HG03135 (cell line): ENCODE measurements at regions not wholly inside any gene's neighbourhood (a gene's known extent, or its start where the extent isn't known, plus 50 kb on each side); places are given as distances from the start of the nearest gene placed in this dataset.

Experiments
- ATAC-seq: cut with Tn5 transposase; IDR thresholded peaks from one replicate; pipeline ENCODE4 v1.9.1; 2021; ENCODE audit warnings: mild to moderate bottlenecking, moderate library complexity; ENCODE audit not compliant: unreplicated experiment

DNA sequence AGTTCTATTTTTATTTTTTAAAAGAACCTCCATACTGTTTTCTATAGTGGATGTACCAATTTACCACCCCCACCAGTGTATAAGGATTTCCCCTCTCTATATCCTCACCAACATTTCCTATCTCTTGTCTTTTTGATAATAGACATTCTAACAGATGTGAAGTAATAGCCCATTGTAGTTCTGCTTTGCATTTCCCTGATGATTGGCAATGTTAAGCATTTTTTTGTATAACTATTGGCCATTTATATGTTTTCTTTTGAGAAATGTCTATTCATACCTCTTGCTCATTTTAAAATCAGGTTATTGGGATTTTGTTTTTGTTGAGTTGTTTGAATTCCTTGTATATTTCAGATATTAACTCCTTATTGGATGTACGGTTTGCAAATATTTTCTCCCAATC lies 251.1 kb upstream of the HTR2C start:
- ATAC-seq: no peak

GRCh38 chrX:114334473-114334982 lies 249.4 kb upstream of the HTR2C start:
- ATAC-seq: no peak

- ATAC-seq: no peak
Measured at GRCh38 chrX:114338870-114339269, 245.0 kb upstream of the HTR2C start.

- peak; percentile 88 for ATAC-seq
Measured at GRCh38 chrX:114344756-114345349, 239.0 kb upstream of the HTR2C start.

GRCh38 chrX:114361076-114361725 lies 222.7 kb upstream of the HTR2C start:
- no peak for ATAC-seq

GRCh38 chrX:114363346-114363745 lies 220.5 kb upstream of the HTR2C start:
- no peak for ATAC-seq

DNA sequence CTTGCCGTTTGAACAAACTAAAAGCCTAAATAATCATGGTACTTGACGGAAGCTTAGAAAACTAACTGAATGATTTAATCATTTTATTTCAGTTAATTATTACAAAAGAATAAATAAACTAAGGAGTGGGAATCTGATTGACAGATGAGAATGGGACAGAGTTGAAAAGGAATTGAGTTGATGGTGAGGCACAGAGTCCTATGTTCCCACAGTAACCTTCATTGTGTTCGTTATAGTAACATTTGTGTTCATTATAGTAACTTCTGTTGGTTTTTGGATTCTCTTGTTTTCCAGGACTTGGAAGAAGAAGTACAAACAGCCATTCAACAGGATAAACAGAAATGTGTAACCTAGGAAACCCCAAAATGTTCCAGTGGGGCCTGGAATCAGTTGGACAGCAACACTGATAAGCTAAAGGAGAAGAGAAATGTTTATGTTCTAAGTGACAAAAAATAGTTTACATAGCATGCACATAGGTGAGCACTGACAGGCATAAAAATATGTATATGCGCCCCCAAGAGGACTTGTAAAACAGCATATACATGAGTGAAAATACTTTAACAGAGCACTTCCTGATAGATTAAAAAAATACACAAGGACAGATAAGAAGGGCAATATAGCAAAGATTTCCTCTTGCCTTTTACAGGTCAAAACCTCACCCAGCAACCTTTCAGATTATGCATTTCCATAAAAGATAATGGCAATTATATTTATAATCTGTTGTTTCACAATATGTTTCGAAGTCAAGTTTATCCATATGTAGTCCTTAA lies 218.6 kb upstream of the HTR2C start:
- ATAC-seq: no peak

- no peak for ATAC-seq
Measured at GRCh38 chrX:114372937-114373336, 210.9 kb upstream of the HTR2C start.

DNA sequence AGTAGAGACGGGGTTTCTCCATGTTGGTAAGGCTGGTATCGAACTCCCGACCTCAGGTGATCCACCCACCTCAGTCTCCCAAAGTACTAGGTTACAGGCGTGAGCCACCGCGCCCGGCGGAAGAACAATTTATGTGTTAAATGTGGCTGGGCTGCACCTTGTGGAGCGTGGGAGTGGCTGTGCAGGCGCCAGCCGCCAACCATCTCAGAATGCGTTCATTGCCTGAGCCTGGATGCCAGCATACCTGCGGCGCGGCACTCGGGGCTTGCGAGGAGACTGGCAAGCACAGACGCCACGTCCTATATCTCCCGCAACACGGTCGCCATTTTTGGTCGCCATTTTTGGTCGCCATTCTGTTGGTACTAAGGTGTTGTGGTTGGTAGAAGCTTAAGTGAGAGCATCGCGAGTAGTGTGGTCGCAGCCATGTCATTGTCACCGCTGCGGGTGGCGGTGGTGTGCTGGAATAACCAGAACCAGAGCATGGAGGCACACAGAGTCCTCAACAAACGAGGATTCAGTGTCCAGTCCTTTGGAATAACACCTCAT lies 193.6 kb upstream of the HTR2C start:
- ATAC-seq: no peak
